IMR-90 (cell line): ENCODE measurements at regions not wholly inside any gene's neighbourhood (a gene's known extent, or its start where the extent isn't known, plus 50 kb on each side); places are given as distances from the start of the nearest gene placed in this dataset.

Experiments
- ATAC-seq: fragments of 200-7000 bp; cut with Tn5 transposase; 2 replicates; pipeline ENCODE4 v1.9.1; 2020; ENCODE audit warnings: low read depth, mild to moderate bottlenecking, moderate library complexity
- BruUV-seq: library from RNA; stranded (reverse); fragments of 400-500 nt; replicated peaks from 2 replicates; lab custom pipeline; 2021; lab: Mats Ljungman, UMichigan
- CTCF ChIA-PET: fragments of 300-600 bp; formaldehyde crosslinking; extraction: SDS; loops from one replicate; lab custom pipeline; 2021; ENCODE audit warnings: antibody characterized with exemption; lab: Yijun Ruan, JAX
- POLR2A ChIA-PET: fragments of 300-600 bp; sonication (Branson Sonifier 250); formaldehyde crosslinking; loops from one replicate; lab custom pipeline; 2022; ENCODE audit warnings: antibody characterized with exemption; ENCODE audit not compliant: unreplicated experiment; lab: Charles Lee
- DNase-seq: peaks from one replicate; pipeline ENCODE4 v3.0.0; 2013
- H2AFZ ChIP-seq: replicated peaks from 2 replicates; pipeline ENCODE3; 2013; ENCODE audit warnings: low read length, mild to moderate bottlenecking; ENCODE audit not compliant: poor library complexity
- H2AK5ac ChIP-seq: 2 replicates; pipeline ENCODE4 v1.6.1; 2013; ENCODE audit warnings: low read depth, low read length, inconsistent platforms
- H2AK9ac ChIP-seq: replicated peaks from 2 replicates; pipeline ENCODE3; 2013; ENCODE audit warnings: mild to moderate bottlenecking, low read depth, low read length, moderate library complexity; ENCODE audit not compliant: poor library complexity
- H2BK120ac ChIP-seq: 2 replicates; pipeline ENCODE4 v1.6.1; 2013; ENCODE audit warnings: low read depth, low read length, inconsistent platforms
- H2BK15ac ChIP-seq: 3 replicates; pipeline ENCODE4 v1.6.1; 2013; ENCODE audit warnings: low read depth, low read length, inconsistent platforms
- H2BK20ac ChIP-seq: 2 replicates; pipeline ENCODE4 v1.6.1; 2013; ENCODE audit warnings: low read depth, mild to moderate bottlenecking, inconsistent platforms, low read length, moderate library complexity
- H2BK5ac ChIP-seq: 2 replicates; pipeline ENCODE4 v1.6.1; 2013; ENCODE audit warnings: mild to moderate bottlenecking, low read depth, low read length, inconsistent platforms; ENCODE audit not compliant: poor library complexity, severe bottlenecking
- H3K14ac ChIP-seq: replicated peaks from 2 replicates; pipeline ENCODE4 v1.6.1; 2013; ENCODE audit warnings: low read depth, low read length, inconsistent platforms
- H3K18ac ChIP-seq: 2 replicates; pipeline ENCODE4 v1.6.1; 2013; ENCODE audit warnings: low read depth, low read length, control low read depth
- H3K23ac ChIP-seq: 2 replicates; pipeline ENCODE4 v1.6.1; 2013; ENCODE audit warnings: low read depth, low read length, inconsistent platforms
- H3K27ac ChIP-seq: 2 replicates; pipeline ENCODE4 v1.5.1; 2013; ENCODE audit warnings: mild to moderate bottlenecking, control low read depth, low read length; ENCODE audit not compliant: insufficient read depth
- H3K27me3 ChIP-seq: 2 replicates; pipeline ENCODE4 v1.6.1; 2013; ENCODE audit warnings: low read length; ENCODE audit not compliant: control insufficient read depth, insufficient read depth
- H3K36me3 ChIP-seq: 2 replicates; pipeline ENCODE4 v1.6.1; 2013; ENCODE audit warnings: low read length, mixed read lengths; ENCODE audit not compliant: control insufficient read depth, insufficient read depth
- H3K4ac ChIP-seq: 2 replicates; pipeline ENCODE4 v1.6.1; 2013; ENCODE audit warnings: low read depth, low read length, inconsistent platforms
- H3K4me1 ChIP-seq: 2 replicates; pipeline ENCODE4 v1.6.1; 2013; ENCODE audit warnings: low read length, mixed read lengths; ENCODE audit not compliant: control insufficient read depth, insufficient read depth
- H3K4me2 ChIP-seq: 2 replicates; pipeline ENCODE4 v1.6.1; 2013; ENCODE audit warnings: low read depth, mild to moderate bottlenecking, control low read depth, low read length, moderate library complexity
- H3K4me3 ChIP-seq: 2 replicates; pipeline ENCODE4 v1.5.1; 2013; ENCODE audit warnings: low read depth, mild to moderate bottlenecking, control low read depth, low read length, moderate library complexity; ENCODE audit not compliant: insufficient read depth
- H3K56ac ChIP-seq: 2 replicates; pipeline ENCODE4 v1.6.1; 2013; ENCODE audit warnings: low read length, inconsistent platforms; ENCODE audit not compliant: insufficient read depth; ENCODE audit errors: extremely low read depth
- H3K79me1 ChIP-seq, 2 experiments: 2 replicates each; pipeline ENCODE4 v1.6.1; 2013; ENCODE audit warnings: low read length in 2 of 2, inconsistent platforms in 1 of 2, low read depth in 1 of 2
- H3K9ac ChIP-seq: 2 replicates; pipeline ENCODE4 v1.6.1; 2013; ENCODE audit warnings: low read depth, low read length, control low read depth
- H3K9me1 ChIP-seq: 2 replicates; pipeline ENCODE4 v1.6.1; 2013; ENCODE audit warnings: low read length, inconsistent platforms; ENCODE audit not compliant: insufficient read depth
- H3K9me3 ChIP-seq: 2 replicates; pipeline ENCODE4 v1.6.1; 2013; ENCODE audit warnings: low read length; ENCODE audit not compliant: control insufficient read depth, insufficient read depth
- H4K20me1 ChIP-seq: 2 replicates; pipeline ENCODE4 v1.6.1; 2013; ENCODE audit warnings: low read length, inconsistent platforms; ENCODE audit not compliant: insufficient read depth
- H4K5ac ChIP-seq: 2 replicates; pipeline ENCODE4 v1.6.1; 2013; ENCODE audit warnings: mild to moderate bottlenecking, low read depth, low read length, control low read depth
- H4K8ac ChIP-seq, 2 experiments: 2 replicates each; pipeline ENCODE4 v1.6.1; 2013; ENCODE audit warnings: low read depth in 2 of 2, low read length in 2 of 2, control low read depth in 1 of 2, inconsistent platforms in 1 of 2
- H4K91ac ChIP-seq: 2 replicates; pipeline ENCODE4 v1.6.1; 2013; ENCODE audit warnings: low read depth, low read length, inconsistent platforms; ENCODE audit not compliant: insufficient read depth
- BHLHE40 ChIP-seq: fragments of 150-350 bp; IDR thresholded peaks from 2 replicates; pipeline ENCODE4 v1.6.1; 2016; ENCODE audit warnings: mild to moderate bottlenecking, low read depth, low read length
- CEBPB ChIP-seq: IDR thresholded peaks from 2 replicates; pipeline ENCODE4 v1.6.1; 2012; ENCODE audit warnings: low read depth, low read length, improper control_type of control experiment
- CHD1 ChIP-seq: IDR thresholded peaks from 2 replicates; pipeline ENCODE4 v1.6.1; 2012; ENCODE audit warnings: low read depth, low read length, improper control_type of control experiment
- CTCF ChIP-seq: conservative IDR thresholded peaks from 2 replicates; pipeline ENCODE4 v1.5.1; 2012; ENCODE audit warnings: mild to moderate bottlenecking, low read depth, low read length, improper control_type of control experiment
- ELK1 ChIP-seq: fragments of 150-350 bp; IDR thresholded peaks from 2 replicates; pipeline ENCODE4 v1.6.1; 2016; ENCODE audit warnings: low read depth, mild to moderate bottlenecking, low read length, moderate library complexity, borderline replicate concordance
- FOS ChIP-seq: fragments of 150-350 bp; IDR thresholded peaks from 2 replicates; pipeline ENCODE4 v1.6.1; 2016; ENCODE audit warnings: low read depth, low read length
- MAFK ChIP-seq: IDR thresholded peaks from 2 replicates; pipeline ENCODE4 v1.6.1; 2012; ENCODE audit warnings: low read depth, low read length, improper control_type of control experiment
- MAZ ChIP-seq: IDR thresholded peaks from 2 replicates; pipeline ENCODE4 v1.6.1; 2012; ENCODE audit warnings: low read depth, mild to moderate bottlenecking, low read length, improper control_type of control experiment, moderate library complexity, borderline replicate concordance
- MXI1 ChIP-seq: IDR thresholded peaks from 2 replicates; pipeline ENCODE4 v1.6.1; 2012; ENCODE audit warnings: low read depth, mild to moderate bottlenecking, low read length, moderate library complexity, borderline replicate concordance
- NFE2L2 ChIP-seq: fragments of 150-350 bp; IDR thresholded peaks from 2 replicates; pipeline ENCODE4 v1.6.1; 2016; ENCODE audit warnings: low read depth, mild to moderate bottlenecking, low read length
- POLR2A ChIP-seq: IDR thresholded peaks from 2 replicates; pipeline ENCODE4 v1.6.1; 2012; ENCODE audit warnings: mild to moderate bottlenecking, low read depth, low read length
- RAD21 ChIP-seq: IDR thresholded peaks from 2 replicates; pipeline ENCODE4 v1.6.1; 2012; ENCODE audit warnings: low read length, improper control_type of control experiment
- RCOR1 ChIP-seq: IDR thresholded peaks from 2 replicates; pipeline ENCODE4 v1.6.1; 2012; ENCODE audit warnings: mild to moderate bottlenecking, low read length, improper control_type of control experiment; ENCODE audit not compliant: insufficient replicate concordance
- SMC3 ChIP-seq: fragments of 150-350 bp; IDR thresholded peaks from 2 replicates; pipeline ENCODE4 v1.6.1; 2016; ENCODE audit warnings: low read depth, mild to moderate bottlenecking, antibody characterized with exemption, low read length, moderate library complexity
- WGBS, 2 experiments: methylation state at CpG; one replicate each; pipeline versions ENCODE4 v1.1.5 to v1.1.7; 2013; ENCODE audit warnings: missing lambda C conversion rate in 2 of 2; ENCODE audit not compliant: insufficient read length in 1 of 2; ENCODE audit errors: extremely low coverage in 2 of 2; 5-methylcytosine and 5-hydroxymethylcytosine counted together
- dilution Hi-C: fragments of 300-500 bp; cut with HindIII; formaldehyde crosslinking; loops from one replicate; pipeline ENCODE4 v1.14.3; 2018; ENCODE audit warnings: low sequenced_read_pairs; ENCODE audit not compliant: unreplicated experiment
- in situ Hi-C: fragments of 300-500 bp; cut with MboI; formaldehyde crosslinking; loops from 3 replicates; pipeline ENCODE4 v1.14.3; 2019; ENCODE audit warnings: low sequenced_read_pairs, inconsistent platforms, mixed read lengths
- intact Hi-C: fragments of 100-400 bp; cut with micrococcal nuclease; formaldehyde crosslinking; loops from 2 replicates; pipeline ENCODE4 v1.10.0; 2022
- TF ChIP-seq, protein P1 (sequence below): fragments of 150-350 bp; IDR thresholded peaks from 2 replicates; pipeline ENCODE4 v1.6.1; 2017; ENCODE audit warnings: mild to moderate bottlenecking, antibody characterized with exemption, low read length, low read depth

DNA sequence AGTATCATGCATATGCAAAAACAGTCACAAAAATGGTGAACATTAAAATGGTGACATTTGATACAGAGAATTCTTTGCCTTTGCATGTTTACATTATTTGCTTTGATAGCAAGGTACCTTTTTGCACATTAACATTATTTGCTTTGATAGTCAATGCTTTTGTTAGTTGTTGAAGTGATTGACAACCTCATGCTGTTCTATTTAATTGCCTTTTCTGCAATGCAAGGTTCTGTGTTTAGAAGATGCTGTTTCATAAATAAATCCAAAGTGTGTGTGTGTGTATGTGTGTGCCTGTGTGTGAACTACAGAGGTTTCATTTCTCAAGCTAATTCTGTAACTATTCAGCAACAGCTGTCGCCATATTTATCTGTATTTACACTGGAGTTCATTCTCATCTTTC lies 668.7 kb downstream of the NR2F1-AS1 start:
- Histone ChIP-seq H3K4ac (no peak overlapping the region), H3K4me2 (no peak overlapping the region), H3K36me3 (no peaks in the 10 kb centered on the region), H2AFZ (no peak overlapping the region), H4K91ac (no peak overlapping the region), H2BK15ac (no peak overlapping the region), H3K4me1 (peaks cover 5% of the 10 kb centered on the region), H4K8ac (no peak overlapping the region), H3K14ac (no peak overlapping the region), H2BK5ac (no peak overlapping the region), H3K23ac (no peak overlapping the region), H3K79me1 (no peaks in the 10 kb centered on the region), H3K27ac (no peak overlapping the region), H3K27me3 (no peaks in the 10 kb centered on the region), H2BK120ac (no peak overlapping the region), H3K9ac (no peak overlapping the region), H3K56ac (no peak overlapping the region), H2BK20ac (no peak overlapping the region), H3K4me3 (no peak overlapping the region), H3K18ac (no peak overlapping the region), H2AK5ac (no peak overlapping the region), H3K9me1 (no peaks in the 10 kb centered on the region), H4K5ac (no peak overlapping the region), H4K20me1 (no peaks in the 10 kb centered on the region), H2AK9ac (no peak overlapping the region), H3K9me3 (no peaks in the 10 kb centered on the region)
- TF ChIP-seq CTCF (no peak), CEBPB (no peak), RCOR1 (no peak), MAZ (no peak), BHLHE40 (no peak), RAD21 (no peak), FOS (no peak), ELK1 (no peak), CHD1 (no peak), NFE2L2 (no peak), POLR2A (no peak), MXI1 (no peak), MAFK (no peak), SMC3 (no peak)
- TF ChIP-seq, protein P1, sequence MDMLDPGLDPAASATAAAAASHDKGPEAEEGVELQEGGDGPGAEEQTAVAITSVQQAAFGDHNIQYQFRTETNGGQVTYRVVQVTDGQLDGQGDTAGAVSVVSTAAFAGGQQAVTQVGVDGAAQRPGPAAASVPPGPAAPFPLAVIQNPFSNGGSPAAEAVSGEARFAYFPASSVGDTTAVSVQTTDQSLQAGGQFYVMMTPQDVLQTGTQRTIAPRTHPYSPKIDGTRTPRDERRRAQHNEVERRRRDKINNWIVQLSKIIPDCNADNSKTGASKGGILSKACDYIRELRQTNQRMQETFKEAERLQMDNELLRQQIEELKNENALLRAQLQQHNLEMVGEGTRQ, result no peak
- CTCF ChIA-PET, result interaction anchor here (1.7 kb wide), 1 partner anchor 12 kb away, joined by 4 read pairs; no protein-coding TSS in a partner anchor
- BruUV-seq, result no TSS peak
- no peak for ATAC-seq
- DNase-seq, result no peak
- dilution Hi-C loops, result no loop called here
- in situ Hi-C loops, result loop anchor here (25.0 kb wide), 1 partner anchor 675 kb away; the partner anchor contains the start of genes NR2F1 and NR2F1-AS1
- POLR2A ChIA-PET, result no interaction called here
- no CpG with 5 or more reads among the region's 1 CpG for WGBS, 2 experiments
- intact Hi-C loops, result loop anchor here (5.0 to 10.0 kb wide), 3 partner anchors 80 to 893 kb away; no protein-coding TSS in a partner anchor
